ENCODE measurements at regions not wholly inside any gene's neighbourhood (a gene's known extent, or its start where the extent isn't known, plus 50 kb on each side); places are given as distances from the start of the nearest gene placed in this dataset.

DNA sequence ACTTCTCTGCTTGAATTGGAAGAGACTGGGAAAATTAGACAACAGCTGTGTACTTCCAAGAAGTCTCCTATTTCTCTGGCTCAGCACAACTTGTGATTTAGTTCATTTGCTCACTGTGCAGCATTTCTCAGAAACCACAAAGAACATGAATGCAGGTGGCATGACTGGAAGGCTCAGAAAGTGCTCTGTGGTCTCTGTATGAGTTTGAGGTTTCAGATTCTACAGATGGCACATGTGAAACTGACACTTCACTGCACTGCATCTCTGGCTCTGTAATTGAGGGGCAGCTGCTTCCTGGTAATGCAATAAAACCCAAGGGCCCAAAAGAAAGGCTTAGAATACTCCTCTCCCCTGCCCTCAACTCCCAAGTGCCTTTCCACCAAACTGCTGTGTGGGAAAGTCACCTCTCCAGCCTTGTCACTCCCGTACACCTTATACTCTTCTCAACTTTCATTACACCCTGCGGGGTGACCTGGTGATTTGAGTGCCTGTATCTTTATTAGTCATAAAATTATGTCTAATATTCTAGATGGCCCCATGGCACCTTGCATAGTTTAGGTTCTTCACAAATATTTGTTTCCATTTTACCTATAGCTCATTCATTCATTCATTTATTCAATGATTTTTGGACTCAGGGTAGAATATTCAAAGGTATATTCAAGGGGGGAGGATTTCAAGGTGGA is 82.5 kb downstream of the ESM1 start:
- Histone ChIP-seq H3K9me3 (ENCODE audit: control insufficient read depth, insufficient read depth, low read length) (no peaks in the 10 kb centered on the region), H3K9ac (ENCODE audit: low read depth, low read length) (no peak overlapping the region), H3K4me1 (ENCODE audit: control insufficient read depth, insufficient read depth, low read length) (no peaks in the 10 kb centered on the region), H3K36me3 (ENCODE audit: control insufficient read depth, insufficient read depth, low read length) (no peaks in the 10 kb centered on the region), H3K27me3 (ENCODE audit: control insufficient read depth, insufficient read depth, low read length) (no peaks in the 10 kb centered on the region), H3K4me3 (ENCODE audit: low read depth, low read length) (no peak overlapping the region)

GRCh38 chr5:54900984-54901725 is 84.2 kb downstream of the ESM1 start:
- Histone ChIP-seq H3K9me3 (ENCODE audit: control insufficient read depth, insufficient read depth, low read length) (no peaks in the 10 kb centered on the region), H3K27me3 (ENCODE audit: control insufficient read depth, insufficient read depth, low read length) (no peaks in the 10 kb centered on the region), H3K4me3 (ENCODE audit: low read depth, low read length) (no peak overlapping the region), H3K36me3 (ENCODE audit: control insufficient read depth, insufficient read depth, low read length) (no peaks in the 10 kb centered on the region), H3K9ac (ENCODE audit: low read depth, low read length) (no peak overlapping the region), H3K4me1 (ENCODE audit: control insufficient read depth, insufficient read depth, low read length) (no peaks in the 10 kb centered on the region)

DNA sequence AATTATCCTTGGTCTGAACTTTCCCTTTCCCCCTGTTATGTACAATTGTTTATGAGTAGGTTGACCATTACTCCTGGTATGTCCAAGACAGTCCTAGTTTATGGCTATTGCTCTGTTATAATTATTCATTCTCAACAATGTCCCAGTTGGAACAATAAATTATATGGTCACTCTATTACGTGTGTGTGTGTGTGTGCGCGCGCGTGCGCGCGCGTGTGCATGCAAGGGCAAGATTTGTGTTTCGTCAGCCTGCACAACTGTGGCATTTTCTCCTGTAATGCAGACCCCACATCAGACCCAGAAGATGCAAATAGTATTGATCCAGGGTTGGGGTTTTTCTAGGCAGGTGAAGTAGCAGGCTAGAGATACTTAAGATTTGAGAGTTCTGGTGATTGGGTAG is 88.4 kb downstream of the ESM1 start:
- no peaks in the 10 kb centered on the region for H3K27me3 ChIP-seq (ENCODE audit: control insufficient read depth, insufficient read depth, low read length)
- H3K9ac ChIP-seq (ENCODE audit: low read depth, low read length): no peak overlapping the region
- no peak overlapping the region for H3K4me3 ChIP-seq (ENCODE audit: low read depth, low read length)
- H3K9me3 ChIP-seq (ENCODE audit: control insufficient read depth, insufficient read depth, low read length): no peaks in the 10 kb centered on the region
- H3K4me1 ChIP-seq (ENCODE audit: control insufficient read depth, insufficient read depth, low read length): no peaks in the 10 kb centered on the region
- H3K36me3 ChIP-seq (ENCODE audit: control insufficient read depth, insufficient read depth, low read length): no peaks in the 10 kb centered on the region

- no peaks in the 10 kb centered on the region for H3K27me3 ChIP-seq (ENCODE audit: control insufficient read depth, insufficient read depth, low read length)
- H3K9me3 ChIP-seq (ENCODE audit: control insufficient read depth, insufficient read depth, low read length): no peaks in the 10 kb centered on the region
- H3K9ac ChIP-seq (ENCODE audit: low read depth, low read length): no peak overlapping the region
- H3K4me3 ChIP-seq (ENCODE audit: low read depth, low read length): no peak overlapping the region
- no peaks in the 10 kb centered on the region for H3K36me3 ChIP-seq (ENCODE audit: control insufficient read depth, insufficient read depth, low read length)
- no peaks in the 10 kb centered on the region for H3K4me1 ChIP-seq (ENCODE audit: control insufficient read depth, insufficient read depth, low read length)
These were observed 89.5 kb downstream of the ESM1 start for GRCh38 chr5:54895816-54896341.

GRCh38 chr5:54894957-54895815 is 90.2 kb downstream of the ESM1 start:
- H3K27me3 ChIP-seq (ENCODE audit: control insufficient read depth, insufficient read depth, low read length): no peaks in the 10 kb centered on the region
- no peaks in the 10 kb centered on the region for H3K36me3 ChIP-seq (ENCODE audit: control insufficient read depth, insufficient read depth, low read length)
- H3K4me3 ChIP-seq (ENCODE audit: low read depth, low read length): no peak overlapping the region
- H3K4me1 ChIP-seq (ENCODE audit: control insufficient read depth, insufficient read depth, low read length): no peaks in the 10 kb centered on the region
- H3K9ac ChIP-seq (ENCODE audit: low read depth, low read length): no peak overlapping the region
- H3K9me3 ChIP-seq (ENCODE audit: control insufficient read depth, insufficient read depth, low read length): no peaks in the 10 kb centered on the region

GRCh38 chr5:54889826-54890225 is 95.6 kb downstream of the ESM1 start:
- Histone ChIP-seq H3K9me3 (ENCODE audit: control insufficient read depth, insufficient read depth, low read length) (peaks cover 6% of the 10 kb centered on the region), H3K4me1 (ENCODE audit: control insufficient read depth, insufficient read depth, low read length) (no peaks in the 10 kb centered on the region), H3K9ac (ENCODE audit: low read depth, low read length) (no peak overlapping the region)

DNA sequence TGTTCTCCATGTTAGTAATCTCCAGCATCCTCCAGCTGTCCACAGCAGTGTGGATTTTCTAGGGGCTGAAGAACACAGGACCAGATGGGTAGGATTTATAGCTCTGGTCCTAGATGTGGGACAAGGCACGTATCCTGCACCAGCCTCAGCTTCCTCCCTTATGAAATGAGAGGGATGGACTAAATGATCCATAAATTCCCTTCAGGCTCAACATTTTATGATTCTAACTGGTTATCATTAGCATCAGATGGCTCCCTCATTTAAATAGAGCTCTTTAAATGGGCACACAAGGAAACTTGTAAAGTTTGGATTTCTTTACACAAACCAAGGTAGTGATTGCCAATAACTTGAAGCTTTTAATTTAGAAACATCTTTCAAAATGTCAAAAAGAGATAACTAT is 97.7 kb downstream of the ESM1 start:
- Histone ChIP-seq H3K9me3 (ENCODE audit: control insufficient read depth, insufficient read depth, low read length) (peaks cover 6% of the 10 kb centered on the region), H3K4me3 (ENCODE audit: low read depth, low read length) (no peak overlapping the region), H3K27me3 (ENCODE audit: control insufficient read depth, insufficient read depth, low read length) (peaks cover 19% of the 10 kb centered on the region), H3K36me3 (ENCODE audit: control insufficient read depth, insufficient read depth, low read length) (no peaks in the 10 kb centered on the region), H3K9ac (ENCODE audit: low read depth, low read length) (no peak overlapping the region), H3K4me1 (ENCODE audit: control insufficient read depth, insufficient read depth, low read length) (peaks cover 6% of the 10 kb centered on the region)

More at GRCh38 chr5:54889826-54890225, 95.6 kb downstream of the ESM1 start:
- peaks cover 4% of the 10 kb centered on the region for H3K27me3 ChIP-seq (ENCODE audit: control insufficient read depth, insufficient read depth, low read length)
- H3K36me3 ChIP-seq (ENCODE audit: control insufficient read depth, insufficient read depth, low read length): no peaks in the 10 kb centered on the region
- no peak overlapping the region for H3K4me3 ChIP-seq (ENCODE audit: low read depth, low read length)

GRCh38 chr5:54886866-54887265 is 98.5 kb downstream of the ESM1 start:
- Histone ChIP-seq H3K9me3 (ENCODE audit: control insufficient read depth, insufficient read depth, low read length) (peaks cover 6% of the 10 kb centered on the region), H3K27me3 (ENCODE audit: control insufficient read depth, insufficient read depth, low read length) (peaks cover 27% of the 10 kb centered on the region), H3K4me1 (ENCODE audit: control insufficient read depth, insufficient read depth, low read length) (peaks cover 6% of the 10 kb centered on the region), H3K4me3 (ENCODE audit: low read depth, low read length) (no peak overlapping the region), H3K36me3 (ENCODE audit: control insufficient read depth, insufficient read depth, low read length) (no peaks in the 10 kb centered on the region), H3K9ac (ENCODE audit: low read depth, low read length) (no peak overlapping the region)

- Histone ChIP-seq H3K4me3 (ENCODE audit: low read depth, low read length) (no peak overlapping the region), H3K9me3 (ENCODE audit: control insufficient read depth, insufficient read depth, low read length) (peaks cover 6% of the 10 kb centered on the region), H3K4me1 (ENCODE audit: control insufficient read depth, insufficient read depth, low read length) (peaks cover 6% of the 10 kb centered on the region), H3K9ac (ENCODE audit: low read depth, low read length) (no peak overlapping the region), H3K27me3 (ENCODE audit: control insufficient read depth, insufficient read depth, low read length) (peaks cover 30% of the 10 kb centered on the region), H3K36me3 (ENCODE audit: control insufficient read depth, insufficient read depth, low read length) (no peaks in the 10 kb centered on the region)
These were observed 99.8 kb downstream of the ESM1 start for GRCh38 chr5:54885636-54886035.

DNA sequence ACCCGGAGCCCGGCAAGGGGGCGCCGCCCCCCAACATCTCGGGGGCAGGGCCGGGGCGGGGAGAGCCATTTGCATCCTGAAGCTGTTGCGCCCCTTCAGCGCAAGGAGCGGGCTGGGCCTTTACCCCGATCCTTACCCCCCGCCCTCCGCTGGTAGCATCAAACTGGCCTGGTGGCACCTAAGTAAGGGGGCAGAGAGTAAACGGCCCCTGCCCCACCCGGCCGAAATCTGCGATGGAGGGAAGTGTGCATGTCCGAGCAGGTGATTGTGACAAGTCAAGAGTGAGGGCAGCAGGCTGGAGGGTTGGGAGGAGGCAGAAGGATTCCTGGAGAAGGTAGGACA is 101.2 kb downstream of the ESM1 start:
- no peaks in the 10 kb centered on the region for H3K36me3 ChIP-seq (ENCODE audit: control insufficient read depth, insufficient read depth, low read length)
- no peak overlapping the region for H3K9ac ChIP-seq (ENCODE audit: low read depth, low read length)
- H3K4me3 ChIP-seq (ENCODE audit: low read depth, low read length): peak overlapping the region; percentile 61

DNA sequence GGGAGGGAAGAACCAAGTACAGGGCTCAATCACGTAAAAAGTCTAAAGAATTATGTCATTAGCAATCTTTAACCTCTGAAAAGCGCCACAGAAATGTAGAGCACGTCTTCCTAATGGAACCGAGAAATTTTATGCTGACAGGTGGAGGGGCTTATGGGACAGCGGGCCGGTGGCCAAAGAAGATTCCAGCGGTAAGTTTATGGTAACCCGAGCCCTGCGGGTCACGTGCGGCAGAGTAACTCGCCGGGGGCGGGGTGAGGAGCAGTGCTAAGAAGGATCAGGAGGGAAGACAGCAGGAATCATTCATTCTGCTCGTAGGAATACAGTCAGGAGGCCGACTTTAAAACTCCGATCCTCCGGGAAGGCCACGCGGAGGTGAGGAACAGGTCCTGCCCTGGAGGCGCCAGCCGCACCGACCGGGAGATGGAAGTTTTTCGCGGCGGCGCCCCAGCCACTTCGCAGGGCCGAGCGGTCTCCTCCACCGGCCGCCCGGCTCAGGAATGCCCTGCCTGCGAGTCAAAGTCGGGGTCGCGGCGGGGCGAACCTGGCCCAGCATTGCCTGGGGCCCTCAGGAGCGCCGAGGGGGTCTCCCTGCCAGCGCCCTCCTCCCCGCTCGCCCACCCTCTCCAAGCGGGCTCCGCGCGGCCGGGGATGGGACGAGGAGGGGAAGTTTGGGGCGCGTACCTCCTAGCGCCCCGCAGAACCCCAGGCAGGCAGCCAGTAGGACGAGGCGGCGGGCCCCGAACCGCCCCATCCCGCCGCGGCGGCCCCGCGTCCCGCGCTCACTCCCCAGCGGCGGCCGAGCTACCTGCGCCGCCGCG is 101.8 kb downstream of the ESM1 start:
- H3K27me3 ChIP-seq (ENCODE audit: control insufficient read depth, insufficient read depth, low read length): peaks cover 30% of the 10 kb centered on the region
- no peaks in the 10 kb centered on the region for H3K36me3 ChIP-seq (ENCODE audit: control insufficient read depth, insufficient read depth, low read length)
- peak overlapping the region; percentile 88 for H3K9ac ChIP-seq (ENCODE audit: low read depth, low read length)
- H3K4me3 ChIP-seq (ENCODE audit: low read depth, low read length): peak overlapping the region; percentile 61
- H3K9me3 ChIP-seq (ENCODE audit: control insufficient read depth, insufficient read depth, low read length): peaks cover 6% of the 10 kb centered on the region
- H3K4me1 ChIP-seq (ENCODE audit: control insufficient read depth, insufficient read depth, low read length): peaks cover 12% of the 10 kb centered on the region

More for the DNA sequence above, 101.2 kb downstream of the ESM1 start:
- Histone ChIP-seq H3K27me3 (ENCODE audit: control insufficient read depth, insufficient read depth, low read length) (peaks cover 30% of the 10 kb centered on the region), H3K9me3 (ENCODE audit: control insufficient read depth, insufficient read depth, low read length) (peaks cover 6% of the 10 kb centered on the region), H3K4me1 (ENCODE audit: control insufficient read depth, insufficient read depth, low read length) (peaks cover 12% of the 10 kb centered on the region)

Data from iPS-15b (cell line).